Ovary (tissue), 3 donors: ENCODE measurements at regions not wholly inside any gene's neighbourhood (a gene's known extent, or its start where the extent isn't known, plus 50 kb on each side); places are given as distances from the start of the nearest gene placed in this dataset.

ENCODE experiments used
- POLR2A ChIP-seq: fragments of 450-650 bp; IDR thresholded peaks from one replicate; pipeline ENCODE4 v1.6.1; 2017; ENCODE audit warnings: antibody characterized with exemption, mild to moderate bottlenecking, moderate library complexity
- TF ChIP-seq, protein P1 (sequence below), 3 donors: fragments of 450-650 bp in 2 of 3; fragments of 200-600 bp in 1 of 3; IDR thresholded peaks; one replicate each; pipeline versions ENCODE4 v1.5.1 to v1.8.0; 2016 to 2022; ENCODE audit warnings: antibody characterized with exemption in 3 of 3, mild to moderate bottlenecking in 1 of 3
- donor health status: DM: no; HTN: no; CAD: no.

DNA sequence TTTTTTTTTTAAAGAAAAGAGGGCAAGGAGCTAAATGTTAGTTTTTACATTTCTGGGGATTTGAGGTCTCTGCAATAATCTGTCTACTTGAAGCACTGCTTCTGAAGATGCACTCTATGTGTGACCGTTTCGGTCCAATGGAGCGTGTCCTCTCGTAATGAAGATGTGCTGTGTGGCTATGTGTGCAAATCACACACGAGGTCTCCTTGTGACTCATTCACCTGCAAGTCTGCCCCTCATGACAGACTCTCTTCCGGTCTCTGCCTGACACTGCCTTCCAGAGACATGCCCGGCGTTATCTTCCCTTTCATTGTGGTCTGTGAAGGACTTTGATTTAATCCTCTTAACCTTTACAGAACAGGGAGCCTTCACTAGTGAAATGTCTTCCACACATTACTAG, 84.3 kb downstream of the TRAM1L1 start:
- TF ChIP-seq, protein P1, sequence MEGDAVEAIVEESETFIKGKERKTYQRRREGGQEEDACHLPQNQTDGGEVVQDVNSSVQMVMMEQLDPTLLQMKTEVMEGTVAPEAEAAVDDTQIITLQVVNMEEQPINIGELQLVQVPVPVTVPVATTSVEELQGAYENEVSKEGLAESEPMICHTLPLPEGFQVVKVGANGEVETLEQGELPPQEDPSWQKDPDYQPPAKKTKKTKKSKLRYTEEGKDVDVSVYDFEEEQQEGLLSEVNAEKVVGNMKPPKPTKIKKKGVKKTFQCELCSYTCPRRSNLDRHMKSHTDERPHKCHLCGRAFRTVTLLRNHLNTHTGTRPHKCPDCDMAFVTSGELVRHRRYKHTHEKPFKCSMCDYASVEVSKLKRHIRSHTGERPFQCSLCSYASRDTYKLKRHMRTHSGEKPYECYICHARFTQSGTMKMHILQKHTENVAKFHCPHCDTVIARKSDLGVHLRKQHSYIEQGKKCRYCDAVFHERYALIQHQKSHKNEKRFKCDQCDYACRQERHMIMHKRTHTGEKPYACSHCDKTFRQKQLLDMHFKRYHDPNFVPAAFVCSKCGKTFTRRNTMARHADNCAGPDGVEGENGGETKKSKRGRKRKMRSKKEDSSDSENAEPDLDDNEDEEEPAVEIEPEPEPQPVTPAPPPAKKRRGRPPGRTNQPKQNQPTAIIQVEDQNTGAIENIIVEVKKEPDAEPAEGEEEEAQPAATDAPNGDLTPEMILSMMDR (IDR thresholded peaks at IDR 0.05): no peak
- no peak for TF ChIP-seq POLR2A
